SK-N-SH (cell line): ENCODE measurements at regions not wholly inside any gene's neighbourhood (a gene's known extent, or its start where the extent isn't known, plus 50 kb on each side); places are given as distances from the start of the nearest gene placed in this dataset.
A peak's percentile ranks its signal among the peaks of the same experiment; 100 is the strongest.

ENCODE experiments used
- CTCF ChIA-PET: fragments of 300-600, 350-600 bp; formaldehyde crosslinking; extraction: SDS; loops from one replicate; lab custom pipeline; 2021; lab: Yijun Ruan, JAX
- POLR2A ChIA-PET: fragments of 350-600 bp; sonication (Branson Sonifier 250); formaldehyde crosslinking; extraction: SDS; loops from one replicate; lab custom pipeline; 2020; ENCODE audit warnings: antibody characterized with exemption, inconsistent platforms; lab: Yijun Ruan, JAX
- DNase-seq: peaks from one replicate; pipeline ENCODE4 v3.0.0; 2012
- H2AFZ ChIP-seq: fragments of 200-600 bp; sonication (generic); 2 replicates; pipeline ENCODE4 v1.8.1; 2016; ENCODE audit warnings: antibody characterized with exemption, mild to moderate bottlenecking, low read depth
- H3F3A ChIP-seq: fragments of 200-600 bp; sonication (generic); replicated peaks from 2 replicates; pipeline ENCODE3; 2016; ENCODE audit warnings: antibody characterized with exemption, mild to moderate bottlenecking; ENCODE audit not compliant: insufficient read depth
- H3K27ac ChIP-seq, 2 experiments: fragments of 200-500 bp in 1 of 2; fragments of 200-600 bp in 1 of 2; sonication (Bioruptor generic) in 1 of 2; sonication (generic), shearing (Covaris generic) in 1 of 2; 2 replicates each; pipeline versions ENCODE4 v1.5.1 to v1.6.1; 2014 to 2016; ENCODE audit warnings: low read depth in 2 of 2, inconsistent platforms in 1 of 2, low read length in 1 of 2, mild to moderate bottlenecking in 1 of 2, mixed read lengths in 1 of 2
- H3K27me3 ChIP-seq: fragments of 200-600 bp; sonication (generic), shearing (Covaris generic); 2 replicates; pipeline ENCODE4 v1.6.1; 2016; ENCODE audit warnings: mixed run types; ENCODE audit not compliant: insufficient read depth
- H3K36me3 ChIP-seq, 2 experiments: fragments of 200-500 bp in 1 of 2; fragments of 200-600 bp in 1 of 2; sonication (Bioruptor generic) in 1 of 2; sonication (generic) in 1 of 2; replicated peaks in 1 of 2; 2 replicates each; pipeline versions ENCODE3 to v1.5.1; 2014 to 2016; ENCODE audit warnings: low read length in 1 of 2, mild to moderate bottlenecking in 1 of 2; ENCODE audit not compliant: insufficient read depth in 2 of 2, control insufficient read depth in 1 of 2
- H3K4me1 ChIP-seq, 2 experiments: fragments of 200-500 bp in 1 of 2; fragments of 200-600 bp in 1 of 2; sonication (Bioruptor generic) in 1 of 2; sonication (generic), shearing (Covaris generic) in 1 of 2; 2 replicates each; pipeline versions ENCODE4 v1.5.1 to v1.6.1; 2014 to 2016; ENCODE audit warnings: low read depth in 1 of 2, low read length in 1 of 2, mixed run types in 1 of 2; ENCODE audit not compliant: insufficient read depth in 2 of 2, control insufficient read depth in 1 of 2
- H3K4me2 ChIP-seq: fragments of 200-600 bp; sonication (generic), shearing (Covaris generic); 2 replicates; pipeline ENCODE4 v1.6.1; 2017; ENCODE audit warnings: mixed run types
- H3K4me3 ChIP-seq, 2 experiments: fragments of 200-500 bp in 1 of 2; fragments of 200-600 bp in 1 of 2; sonication (Bioruptor generic) in 1 of 2; sonication (generic), shearing (Covaris generic) in 1 of 2; 2 replicates each; pipeline versions ENCODE4 v1.5.1 to v1.8.1; 2014 to 2016; ENCODE audit warnings: low read depth in 2 of 2, inconsistent platforms in 1 of 2, low read length in 1 of 2, mild to moderate bottlenecking in 1 of 2, mixed read lengths in 1 of 2, moderate library complexity in 1 of 2
- H3K79me2 ChIP-seq: fragments of 200-600 bp; sonication (generic); 2 replicates; pipeline ENCODE4 v1.8.1; 2017; ENCODE audit warnings: mild to moderate bottlenecking; ENCODE audit not compliant: insufficient read depth
- H3K9ac ChIP-seq: fragments of 200-600 bp; sonication (generic); 2 replicates; pipeline ENCODE4 v1.6.1; 2017; ENCODE audit warnings: mixed run types
- H3K9me2 ChIP-seq: fragments of 200-600 bp; sonication (generic); 2 replicates; pipeline ENCODE4 v1.6.1; 2017; ENCODE audit warnings: mixed run types
- H3K9me3 ChIP-seq: fragments of 200-600 bp; sonication (generic); 2 replicates; pipeline ENCODE4 v1.6.1; 2017; ENCODE audit warnings: mixed run types, mild to moderate bottlenecking, moderate library complexity
- H4K20me1 ChIP-seq: fragments of 200-600 bp; sonication (generic); 2 replicates; pipeline ENCODE4 v1.6.1; 2017; ENCODE audit warnings: mild to moderate bottlenecking, mixed run types; ENCODE audit not compliant: insufficient read depth
- ELF1 ChIP-seq: IDR thresholded peaks from 2 replicates; pipeline ENCODE4 v1.4.0; 2012
- FOSL2 ChIP-seq: IDR thresholded peaks from 2 replicates; pipeline ENCODE4 v1.4.0; 2012; ENCODE audit warnings: low read depth, mild to moderate bottlenecking, moderate library complexity, borderline replicate concordance
- FOXM1 ChIP-seq: IDR thresholded peaks from 2 replicates; pipeline ENCODE4 v1.4.0; 2012; ENCODE audit warnings: low read depth, mild to moderate bottlenecking
- GATA2 ChIP-seq: sonication (generic); formaldehyde crosslinking; IDR thresholded peaks from 2 replicates; pipeline ENCODE4 v1.5.0; 2020; ENCODE audit warnings: mild to moderate bottlenecking, missing genetic modification reagents
- JUND ChIP-seq: IDR thresholded peaks from 2 replicates; pipeline ENCODE4 v1.4.0; 2012
- MEF2A ChIP-seq: IDR thresholded peaks from 2 replicates; pipeline ENCODE4 v1.4.0; 2012; ENCODE audit warnings: low read depth, borderline replicate concordance
- RAD21 ChIP-seq: IDR thresholded peaks from 2 replicates; pipeline ENCODE4 v1.6.1; 2012; ENCODE audit warnings: mild to moderate bottlenecking, low read length
- RCOR1 ChIP-seq: fragments of 150-350 bp; IDR thresholded peaks from 2 replicates; pipeline ENCODE4 v1.6.1; 2017; ENCODE audit warnings: antibody characterized with exemption, low read length
- REST ChIP-seq: IDR thresholded peaks from 2 replicates; pipeline ENCODE4 v1.6.1; 2012; ENCODE audit warnings: mild to moderate bottlenecking, low read depth, low read length, moderate library complexity
- RXRA ChIP-seq: IDR thresholded peaks from 2 replicates; pipeline ENCODE4 v1.4.0; 2012; ENCODE audit warnings: low read depth, mild to moderate bottlenecking, borderline replicate concordance
- SIN3A ChIP-seq: IDR thresholded peaks from 2 replicates; pipeline ENCODE4 v1.6.1; 2012; ENCODE audit warnings: low read depth, mild to moderate bottlenecking, low read length, moderate library complexity, borderline replicate concordance
- TCF12 ChIP-seq: IDR thresholded peaks from 2 replicates; pipeline ENCODE4 v1.4.0; 2012
- WGBS: methylation state at CpG from one replicate; pipeline ENCODE4 v1.1.6; 2017; ENCODE audit warnings: low lambda C conversion rate; 5-methylcytosine and 5-hydroxymethylcytosine counted together
- TF ChIP-seq, protein P1 (sequence below): IDR thresholded peaks from 2 replicates; pipeline ENCODE4; 2012
- TF ChIP-seq, protein P2 (sequence below): fragments of 200-600 bp; sonication (generic); IDR thresholded peaks from 2 replicates; pipeline ENCODE4 v1.6.1; 2017; ENCODE audit warnings: antibody characterized with exemption, mild to moderate bottlenecking, moderate library complexity

- Histone ChIP-seq H3K36me3 (peaks cover 0 to 3% of the 10 kb centered on the region in 2 experiments), H3F3A (peaks cover 17% of the 10 kb centered on the region), H3K9me2 (no peaks in the 10 kb centered on the region), H3K9me3 (no peaks in the 10 kb centered on the region), H3K4me1 (peaks cover 0 to 4% of the 10 kb centered on the region in 2 experiments; a peak in 2 of 4 replicates)
- no peak for DNase-seq
- 94% methylated on average over 13 of the region's 13 CpGs for WGBS
- CTCF ChIA-PET: no interaction called here
- POLR2A ChIA-PET: no interaction called here
- no peak for TF ChIP-seq FOXM1
- TF ChIP-seq, all 33 proteins: peak for 0
- H3K4me2 ChIP-seq: no peak overlapping the region
- H3K4me3 ChIP-seq: no peak overlapping the region
- H2AFZ ChIP-seq: no peak overlapping the region
- H3K27ac ChIP-seq: no peak overlapping the region
- H4K20me1 ChIP-seq: no peaks in the 10 kb centered on the region
- H3K27me3 ChIP-seq: no peaks in the 10 kb centered on the region
- no peak overlapping the region for H3K9ac ChIP-seq
- H3K79me2 ChIP-seq: no peaks in the 10 kb centered on the region
Measured at GRCh38 chr21:25118648-25119047, 488.6 kb downstream of the MRPL39 start.

DNA sequence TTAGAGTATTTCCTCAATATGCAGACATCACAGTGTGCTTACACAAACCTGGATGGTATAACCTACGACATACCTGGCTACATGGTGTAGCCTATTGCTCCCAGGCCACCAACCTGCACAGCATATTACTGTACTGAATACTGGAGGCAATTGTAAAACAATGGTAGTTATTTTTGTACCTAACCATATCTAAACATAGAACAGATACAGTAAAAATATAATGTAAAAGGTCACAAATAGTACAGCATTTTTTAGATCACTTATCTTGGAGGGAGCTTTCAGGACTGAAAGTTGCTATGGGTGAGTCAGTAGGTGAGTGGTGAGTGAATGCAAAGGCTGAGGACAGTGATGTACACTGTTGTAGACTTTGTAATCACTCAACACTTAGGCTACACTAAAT is 492.3 kb downstream of the MRPL39 start:
- Histone ChIP-seq H4K20me1 (no peaks in the 10 kb centered on the region), H3K9me2 (no peaks in the 10 kb centered on the region), H3K4me3 (no peak overlapping the region), H3K9me3 (no peaks in the 10 kb centered on the region), H3F3A (peaks cover 22% of the 10 kb centered on the region), H3K27ac (peak overlapping the region in 1 of 2 experiments; percentile 64; a peak in 2 of 4 replicates), H3K4me2 (no peak overlapping the region), H2AFZ (no peak overlapping the region)
- POLR2A ChIA-PET: no interaction called here
- 64% methylated on average over 1 of the region's 1 CpG for WGBS
- no peak for TF ChIP-seq SIN3A
- TF ChIP-seq MEF2A: peak; percentile 87; the same call in 1 of the 2 replicates
- TF ChIP-seq, protein P1, sequence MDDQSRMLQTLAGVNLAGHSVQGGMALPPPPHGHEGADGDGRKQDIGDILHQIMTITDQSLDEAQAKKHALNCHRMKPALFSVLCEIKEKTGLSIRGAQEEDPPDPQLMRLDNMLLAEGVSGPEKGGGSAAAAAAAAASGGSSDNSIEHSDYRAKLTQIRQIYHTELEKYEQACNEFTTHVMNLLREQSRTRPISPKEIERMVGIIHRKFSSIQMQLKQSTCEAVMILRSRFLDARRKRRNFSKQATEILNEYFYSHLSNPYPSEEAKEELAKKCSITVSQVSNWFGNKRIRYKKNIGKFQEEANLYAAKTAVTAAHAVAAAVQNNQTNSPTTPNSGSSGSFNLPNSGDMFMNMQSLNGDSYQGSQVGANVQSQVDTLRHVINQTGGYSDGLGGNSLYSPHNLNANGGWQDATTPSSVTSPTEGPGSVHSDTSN: 0 out of 2 replicates have a peak, but pooled peaks have one; percentile 48
- TF ChIP-seq FOXM1: no peak
- no peak; the same call in 1 of the 2 replicates for TF ChIP-seq TCF12
- peak; percentile 47; the same call in 1 of the 2 replicates for TF ChIP-seq FOSL2
- no peak for TF ChIP-seq ELF1
- TF ChIP-seq REST: no peak
- no peak for TF ChIP-seq RCOR1
- TF ChIP-seq RAD21: no peak
- no peak for TF ChIP-seq GATA2 (CRISPR knock-in tag)
- TF ChIP-seq, protein P2, sequence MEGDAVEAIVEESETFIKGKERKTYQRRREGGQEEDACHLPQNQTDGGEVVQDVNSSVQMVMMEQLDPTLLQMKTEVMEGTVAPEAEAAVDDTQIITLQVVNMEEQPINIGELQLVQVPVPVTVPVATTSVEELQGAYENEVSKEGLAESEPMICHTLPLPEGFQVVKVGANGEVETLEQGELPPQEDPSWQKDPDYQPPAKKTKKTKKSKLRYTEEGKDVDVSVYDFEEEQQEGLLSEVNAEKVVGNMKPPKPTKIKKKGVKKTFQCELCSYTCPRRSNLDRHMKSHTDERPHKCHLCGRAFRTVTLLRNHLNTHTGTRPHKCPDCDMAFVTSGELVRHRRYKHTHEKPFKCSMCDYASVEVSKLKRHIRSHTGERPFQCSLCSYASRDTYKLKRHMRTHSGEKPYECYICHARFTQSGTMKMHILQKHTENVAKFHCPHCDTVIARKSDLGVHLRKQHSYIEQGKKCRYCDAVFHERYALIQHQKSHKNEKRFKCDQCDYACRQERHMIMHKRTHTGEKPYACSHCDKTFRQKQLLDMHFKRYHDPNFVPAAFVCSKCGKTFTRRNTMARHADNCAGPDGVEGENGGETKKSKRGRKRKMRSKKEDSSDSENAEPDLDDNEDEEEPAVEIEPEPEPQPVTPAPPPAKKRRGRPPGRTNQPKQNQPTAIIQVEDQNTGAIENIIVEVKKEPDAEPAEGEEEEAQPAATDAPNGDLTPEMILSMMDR: no peak
- TF ChIP-seq RXRA: peak; percentile 79
- peak; percentile 31; the same call in 1 of the 2 replicates for TF ChIP-seq JUND
- TF ChIP-seq, all 33 proteins: peak for 5
- CTCF ChIA-PET: no interaction called here
- H3K36me3 ChIP-seq: no peaks in the 10 kb centered on the region
- H3K27me3 ChIP-seq: no peaks in the 10 kb centered on the region
- no peak for DNase-seq
- no peak overlapping the region for H3K9ac ChIP-seq
- no peaks in the 10 kb centered on the region for H3K79me2 ChIP-seq
- peaks cover 0 to 12% of the 10 kb centered on the region in 2 experiments; a peak in 3 of 4 replicates for H3K4me1 ChIP-seq
